ENCODE measurements at regions not wholly inside any gene's neighbourhood (a gene's known extent, or its start where the extent isn't known, plus 50 kb on each side); places are given as distances from the start of the nearest gene placed in this dataset.

GRCh38 chr16:87076950-87077749 is 240.0 kb downstream of the C16orf95 start:
- no peak for DNase-seq

- DNase-seq = no peak
Measured at GRCh38 chr16:87077750-87078127, 239.5 kb downstream of the C16orf95 start.

GRCh38 chr16:87080571-87081167 is 236.5 kb downstream of the C16orf95 start:
- no peak for DNase-seq

GRCh38 chr16:87085441-87085840 is 231.8 kb downstream of the C16orf95 start:
- no peak for DNase-seq

GRCh38 chr16:87086156-87086555 is 231.0 kb downstream of the C16orf95 start:
- DNase-seq = no peak

- no peak for DNase-seq
Measured at GRCh38 chr16:87086575-87086974, 230.6 kb downstream of the C16orf95 start.

- DNase-seq = no peak
Measured at GRCh38 chr16:87092958-87093357, 224.2 kb downstream of the C16orf95 start.

GRCh38 chr16:87093804-87094555 is 223.2 kb downstream of the C16orf95 start:
- no peak for DNase-seq

GRCh38 chr16:87094556-87094865 is 222.7 kb downstream of the C16orf95 start:
- DNase-seq = no peak

- DNase-seq = no peak
Measured at GRCh38 chr16:87095271-87095670, 221.9 kb downstream of the C16orf95 start.

- DNase-seq = no peak
Measured at GRCh38 chr16:87096746-87097333, 220.4 kb downstream of the C16orf95 start.

GRCh38 chr16:87098361-87098760 is 218.8 kb downstream of the C16orf95 start:
- DNase-seq = no peak

GRCh38 chr16:87098976-87099720 is 218.0 kb downstream of the C16orf95 start:
- DNase-seq = no peak

- no peak for DNase-seq
Measured at GRCh38 chr16:87100306-87101058, 216.7 kb downstream of the C16orf95 start.

GRCh38 chr16:87101903-87102302 is 215.3 kb downstream of the C16orf95 start:
- no peak for DNase-seq

GRCh38 chr16:87107201-87107600 is 210.0 kb downstream of the C16orf95 start:
- no peak for DNase-seq

- no peak for DNase-seq
Measured at GRCh38 chr16:87108278-87108677, 208.9 kb downstream of the C16orf95 start.

GRCh38 chr16:87108941-87109340 is 208.3 kb downstream of the C16orf95 start:
- DNase-seq = no peak

- no peak for DNase-seq
Measured at GRCh38 chr16:87114832-87115231, 202.4 kb downstream of the C16orf95 start.

GRCh38 chr16:87115646-87116045 is 201.5 kb downstream of the C16orf95 start:
- no peak for DNase-seq

- no peak for DNase-seq
Measured at GRCh38 chr16:87117936-87118335, 199.3 kb downstream of the C16orf95 start.

- no peak for DNase-seq
Measured at GRCh38 chr16:87119168-87119567, 198.0 kb downstream of the C16orf95 start.

Measured in effector CD4-positive, alpha-beta T cell (primary cell).